KBM-7 (cell line): ENCODE measurements at regions not wholly inside any gene's neighbourhood (a gene's known extent, or its start where the extent isn't known, plus 50 kb on each side); places are given as distances from the start of the nearest gene placed in this dataset.
"Not testable (repeated sequence)": the region's sequence is repeated elsewhere in the genome, so short reads cannot be mapped to it uniquely, and the experiment has no call there.

Experiments used
- DNase-seq: peaks from one replicate; pipeline ENCODE4 v3.0.0-alpha.2; 2015
- in situ Hi-C: fragments of 300-500 bp; cut with MboI; formaldehyde crosslinking; loops from 2 replicates; pipeline ENCODE4 v1.14.3; 2020; ENCODE audit warnings: low sequenced_read_pairs, low pct_unique_long_range_greater_than_20kb, mixed read lengths

DNA sequence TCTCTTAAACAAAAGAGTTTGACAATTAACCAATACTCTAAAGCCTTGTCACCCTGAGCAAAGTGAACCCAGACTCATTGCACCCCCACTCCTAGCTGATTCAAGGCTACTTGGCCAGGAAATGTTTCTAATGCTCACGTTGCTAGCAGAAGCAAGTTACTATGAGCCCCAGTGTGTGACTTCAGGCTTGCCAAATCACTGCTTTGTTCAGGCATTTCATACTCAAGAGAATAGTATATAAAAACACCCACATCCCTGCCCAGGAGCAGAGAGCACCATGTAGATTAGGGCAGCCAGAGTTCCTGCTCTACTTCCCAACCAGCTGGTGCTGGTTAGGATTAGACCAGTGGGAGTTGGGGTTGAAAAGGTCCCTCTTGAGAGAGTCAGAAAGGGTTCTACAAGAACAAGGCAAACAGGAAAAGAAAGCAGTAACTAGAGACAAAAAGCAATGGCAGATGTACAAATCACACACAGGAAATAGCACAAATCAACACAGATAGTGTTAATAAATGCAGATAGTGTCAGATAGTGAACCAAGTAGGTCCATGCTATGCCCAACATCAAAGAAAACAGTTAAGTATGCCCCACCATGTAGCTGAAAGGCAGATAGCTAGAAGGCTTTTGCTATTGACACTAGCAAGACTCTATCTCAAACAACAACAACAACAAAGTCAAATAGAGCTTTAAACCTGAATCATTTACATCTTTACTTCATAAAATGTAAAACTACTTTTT lies 314.3 kb downstream of the GOLGA6L6 start:
- in situ Hi-C loops, DNase-seq: not testable (repeated sequence)

DNA sequence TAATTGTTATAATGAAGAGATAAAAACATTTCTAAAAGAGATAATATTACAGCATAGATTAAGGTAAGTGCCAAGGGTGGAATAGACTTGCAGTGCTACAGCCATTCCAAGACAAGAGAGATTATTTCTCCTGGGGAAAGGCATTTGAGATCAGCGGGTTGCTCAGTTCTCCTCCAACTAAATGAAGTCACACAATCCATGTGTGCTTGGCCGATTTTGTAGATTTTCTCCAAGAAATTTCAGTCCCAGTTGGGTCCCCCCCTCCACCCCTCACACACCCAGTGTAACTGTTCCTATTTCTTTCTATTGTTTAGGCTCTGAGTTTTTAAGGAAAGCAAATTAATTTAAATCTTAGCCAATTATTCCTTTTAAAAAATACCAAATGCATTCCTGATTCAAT lies 315.1 kb downstream of the GOLGA6L6 start:
- in situ Hi-C loops, DNase-seq: not testable (repeated sequence)

DNA sequence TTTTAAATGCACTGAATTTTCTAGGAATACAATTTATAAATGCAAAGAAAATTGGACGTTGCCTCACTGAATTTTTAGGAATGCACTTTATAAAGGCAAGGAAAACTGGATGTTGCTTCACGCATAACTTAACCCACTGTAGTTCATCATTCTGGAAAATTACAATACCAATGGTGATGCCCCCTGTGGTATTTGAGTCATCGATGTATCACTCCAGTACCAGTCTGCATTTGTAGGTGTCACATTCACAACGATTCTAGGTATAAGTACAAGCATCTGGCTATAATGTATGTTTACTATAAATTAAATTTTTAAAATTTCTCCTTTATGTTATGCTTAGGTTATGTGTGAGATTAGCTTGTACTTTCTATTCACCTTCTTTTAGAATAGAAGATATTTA lies 320.5 kb downstream of the GOLGA6L6 start:
- DNase-seq, in situ Hi-C loops: not testable (repeated sequence)

DNA sequence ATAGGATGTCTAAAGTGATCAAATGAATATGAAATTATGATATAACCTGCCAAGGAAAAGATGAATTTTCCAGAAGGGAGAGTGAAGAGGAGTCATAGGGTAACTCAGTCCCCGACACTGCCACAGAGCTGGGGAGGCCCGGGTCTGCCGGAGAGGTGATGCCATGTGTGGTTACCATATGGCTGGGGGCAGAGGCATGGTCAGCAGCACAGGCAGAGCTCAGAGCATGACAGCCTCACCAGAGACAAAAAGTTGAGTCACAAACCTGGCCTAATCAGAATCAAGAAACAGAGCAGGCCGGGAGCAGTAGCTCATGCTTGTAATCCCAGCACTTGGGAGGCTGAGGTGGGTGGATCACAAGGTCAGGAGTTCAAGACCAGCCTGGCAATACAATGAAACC lies 322.4 kb downstream of the GOLGA6L6 start:
- in situ Hi-C loops, DNase-seq: not testable (repeated sequence)

DNA sequence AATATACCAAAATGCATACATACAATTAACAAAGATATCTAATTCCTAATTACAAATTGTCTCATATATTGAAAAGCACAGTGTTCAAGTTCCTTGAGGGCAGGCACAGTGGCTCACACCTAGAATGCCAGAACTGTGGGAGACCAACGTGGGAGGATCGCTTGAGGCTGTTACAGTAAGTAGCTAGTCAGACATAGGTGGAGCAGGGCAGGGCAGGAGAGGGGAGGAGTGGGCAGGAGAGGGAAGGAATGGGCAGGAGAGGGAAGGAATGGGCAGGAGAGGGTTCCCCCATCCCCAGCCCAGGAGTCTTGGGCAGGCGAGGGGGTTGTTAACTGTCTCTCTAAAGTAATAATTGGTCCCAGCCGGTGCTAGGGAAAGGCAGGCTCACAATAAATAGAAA lies 325.9 kb downstream of the GOLGA6L6 start:
- in situ Hi-C loops, DNase-seq: not testable (repeated sequence)

DNA sequence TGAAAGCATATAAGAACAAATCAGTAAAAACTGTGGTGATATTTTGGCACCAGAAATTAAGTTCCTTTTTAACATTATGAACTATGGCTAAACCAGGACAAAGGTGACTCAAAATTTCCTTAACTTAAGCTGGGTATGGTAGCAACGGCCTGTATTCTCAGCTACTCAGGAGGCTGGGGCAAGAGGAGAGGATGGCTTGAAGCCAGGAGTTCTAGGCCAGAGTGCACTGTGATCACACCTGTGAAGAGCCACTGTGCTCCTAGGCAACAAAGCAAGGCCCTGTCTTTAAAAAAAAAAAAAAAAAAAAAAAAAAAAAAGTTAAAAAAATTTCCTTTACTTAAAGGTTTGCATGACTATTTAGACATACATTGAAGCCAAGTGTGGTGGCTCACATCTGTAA lies 327.5 kb downstream of the GOLGA6L6 start:
- DNase-seq, in situ Hi-C loops: not testable (repeated sequence)

DNA sequence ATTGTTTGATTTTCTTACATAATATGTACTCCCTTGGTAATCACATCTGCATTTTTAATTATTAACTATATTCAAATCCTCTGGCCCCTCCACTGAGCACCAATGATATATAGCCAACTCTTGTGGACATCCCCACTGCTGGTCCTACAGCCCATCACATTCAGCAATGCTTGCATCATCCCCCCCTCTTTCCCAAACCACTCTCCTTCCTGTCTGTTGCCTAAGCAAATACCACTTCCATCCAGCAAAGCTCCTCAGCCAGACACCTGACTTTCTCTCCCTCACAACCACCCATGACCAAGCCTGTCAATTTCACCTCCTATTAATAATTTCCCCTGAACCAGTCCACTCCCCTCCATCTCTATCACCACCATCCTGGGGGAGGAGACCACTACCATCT lies 330.1 kb downstream of the GOLGA6L6 start:
- in situ Hi-C loops, DNase-seq: not testable (repeated sequence)

DNA sequence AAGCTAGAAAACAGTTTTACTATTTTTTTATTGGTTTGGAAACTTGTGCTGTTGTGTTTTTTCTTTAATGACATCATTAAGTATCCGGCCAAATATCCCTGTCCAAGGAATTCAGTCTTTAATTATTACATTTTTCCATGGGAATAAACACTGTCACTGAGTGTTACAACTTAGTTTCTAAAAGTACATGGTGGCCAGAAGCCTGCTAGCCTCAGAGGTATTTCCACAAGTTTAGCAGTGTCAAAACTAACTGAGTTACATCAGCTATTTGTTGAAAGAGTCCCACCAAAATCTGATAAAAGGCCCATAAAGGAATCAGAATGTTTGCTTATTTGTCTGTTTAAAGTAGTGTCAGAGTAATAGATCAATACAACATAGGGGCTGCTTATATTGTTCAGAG lies 331.6 kb downstream of the GOLGA6L6 start:
- in situ Hi-C loops, DNase-seq: not testable (repeated sequence)

DNA sequence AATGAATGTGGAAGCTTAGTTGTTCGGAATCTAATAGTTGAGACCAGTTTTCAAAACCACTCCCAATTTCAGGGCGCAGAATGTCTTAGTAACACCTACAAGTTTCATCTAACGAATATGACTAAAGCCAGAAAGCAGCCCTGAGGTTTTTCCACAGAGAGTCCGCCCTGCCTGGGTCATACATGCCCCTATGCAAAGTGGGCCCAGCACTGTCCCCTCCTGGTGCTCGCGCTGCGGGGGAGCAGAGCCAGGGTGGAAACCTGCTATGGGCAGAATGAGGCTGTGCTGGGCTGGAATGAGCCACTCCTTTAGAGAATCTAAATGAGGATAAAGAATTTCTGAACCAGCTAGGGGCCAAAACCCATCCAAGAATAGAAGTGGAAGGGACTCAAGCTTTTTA lies 334.0 kb downstream of the GOLGA6L6 start:
- in situ Hi-C loops, DNase-seq: not testable (repeated sequence)

DNA sequence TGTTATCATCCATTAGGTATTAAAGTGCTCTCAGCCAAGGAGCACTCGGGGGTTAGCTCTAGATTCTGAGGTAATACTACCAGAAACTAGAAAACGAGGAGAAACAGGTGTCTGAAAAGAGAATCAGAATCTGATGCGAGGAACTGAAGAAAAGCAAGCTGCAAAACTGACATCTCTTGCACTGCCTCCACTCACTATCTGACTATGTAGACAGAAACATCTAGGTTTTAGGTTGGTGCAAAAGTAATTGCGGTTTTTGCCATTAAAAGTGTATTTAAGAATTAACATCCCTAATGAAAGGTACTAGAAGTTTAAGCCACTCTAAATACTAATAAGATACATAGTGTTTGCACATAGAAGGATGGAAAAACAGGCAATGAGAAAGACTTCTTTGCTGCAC lies 334.4 kb downstream of the GOLGA6L6 start:
- in situ Hi-C loops: not testable (repeated sequence)

DNA sequence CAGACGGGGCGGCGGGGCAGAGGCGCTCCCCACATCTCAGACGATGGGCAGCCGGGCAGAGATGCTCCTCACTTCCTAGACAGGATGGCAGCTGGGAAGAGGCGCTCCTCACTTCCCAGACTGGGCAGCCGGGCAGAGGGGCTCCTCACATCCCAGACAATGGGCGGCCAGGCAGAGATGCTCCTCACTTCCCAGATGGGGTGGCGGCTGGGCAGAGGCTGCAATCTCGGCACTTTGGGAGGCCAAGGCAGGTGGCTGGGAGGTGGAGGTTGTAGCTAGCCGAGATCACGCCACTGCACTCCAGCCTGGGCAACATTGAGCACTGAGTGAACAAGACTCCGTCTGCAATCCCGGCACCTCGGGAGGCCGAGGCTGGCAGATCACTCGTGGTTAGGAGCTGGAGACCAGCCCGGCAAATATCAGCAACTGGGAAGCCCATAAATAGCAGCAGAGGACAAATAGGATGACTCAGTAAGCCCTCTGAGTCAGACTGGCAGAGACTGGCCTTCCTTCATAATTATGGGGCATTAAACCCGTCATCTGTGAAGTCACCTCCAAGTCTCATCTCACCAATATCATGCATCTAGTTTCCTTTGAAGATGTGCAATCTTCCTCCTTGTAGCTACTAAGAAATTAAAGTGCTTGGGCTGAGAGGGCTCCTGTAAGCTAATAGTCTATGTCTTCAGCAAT lies 337.3 kb downstream of the GOLGA6L6 start:
- in situ Hi-C loops, DNase-seq: not testable (repeated sequence)

More for the DNA sequence above, 334.4 kb downstream of the GOLGA6L6 start:
- not testable (repeated sequence) for DNase-seq

DNA sequence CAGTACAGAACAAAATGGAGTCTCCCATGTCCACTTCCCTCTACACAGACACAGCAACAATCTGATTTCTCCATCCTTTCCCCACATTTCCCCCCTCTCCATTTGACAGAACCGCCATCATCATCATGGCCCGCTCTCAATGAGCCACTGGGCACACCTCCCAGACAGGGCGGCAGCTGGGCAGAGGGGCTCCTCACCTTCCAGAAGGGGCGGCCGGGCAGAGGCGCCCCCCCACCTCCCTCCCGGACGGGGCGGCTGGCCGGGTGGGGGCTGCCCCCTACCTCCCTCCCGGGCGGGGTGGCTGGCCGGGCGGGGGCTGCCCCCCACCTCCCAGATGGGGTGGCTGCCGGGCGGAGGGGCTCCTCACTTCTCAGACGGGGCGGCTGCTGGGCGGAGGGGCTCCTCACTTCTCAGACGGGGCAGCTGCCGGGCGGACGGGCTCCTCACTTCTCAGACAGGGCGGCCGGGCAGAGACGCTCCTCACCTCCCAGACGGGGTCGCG lies 337.9 kb downstream of the GOLGA6L6 start:
- in situ Hi-C loops, DNase-seq: not testable (repeated sequence)

DNA sequence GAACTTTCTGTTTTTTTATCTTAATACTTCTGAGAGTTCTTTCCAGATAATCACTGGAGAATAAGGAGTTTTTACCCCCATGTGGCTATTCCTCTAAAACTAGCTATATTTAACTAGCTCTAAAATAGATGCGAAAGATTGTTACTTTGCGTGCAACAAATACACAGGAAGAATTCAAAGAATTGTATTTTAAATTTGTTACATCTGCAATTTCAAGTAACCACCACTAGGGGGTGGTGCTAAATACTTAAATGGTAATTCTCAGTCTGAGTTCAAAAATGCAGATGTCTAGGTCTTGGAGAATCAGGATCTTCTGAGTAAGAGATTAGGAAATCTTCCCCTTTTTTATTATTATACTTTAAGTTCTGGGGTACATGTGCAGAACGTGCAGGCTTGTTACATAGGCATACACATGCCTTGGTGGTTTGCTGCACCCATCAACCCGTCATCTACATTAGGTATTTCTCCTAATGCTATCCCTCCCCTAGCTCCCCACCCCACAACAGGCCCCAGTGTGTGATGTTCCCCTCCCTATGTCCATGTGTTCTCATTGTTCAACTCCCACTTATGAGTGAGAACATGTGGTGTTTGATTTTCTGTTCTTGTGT lies 346.9 kb downstream of the GOLGA6L6 start:
- peak; percentile 12 for DNase-seq
- in situ Hi-C loops: not testable (repeated sequence)

DNA sequence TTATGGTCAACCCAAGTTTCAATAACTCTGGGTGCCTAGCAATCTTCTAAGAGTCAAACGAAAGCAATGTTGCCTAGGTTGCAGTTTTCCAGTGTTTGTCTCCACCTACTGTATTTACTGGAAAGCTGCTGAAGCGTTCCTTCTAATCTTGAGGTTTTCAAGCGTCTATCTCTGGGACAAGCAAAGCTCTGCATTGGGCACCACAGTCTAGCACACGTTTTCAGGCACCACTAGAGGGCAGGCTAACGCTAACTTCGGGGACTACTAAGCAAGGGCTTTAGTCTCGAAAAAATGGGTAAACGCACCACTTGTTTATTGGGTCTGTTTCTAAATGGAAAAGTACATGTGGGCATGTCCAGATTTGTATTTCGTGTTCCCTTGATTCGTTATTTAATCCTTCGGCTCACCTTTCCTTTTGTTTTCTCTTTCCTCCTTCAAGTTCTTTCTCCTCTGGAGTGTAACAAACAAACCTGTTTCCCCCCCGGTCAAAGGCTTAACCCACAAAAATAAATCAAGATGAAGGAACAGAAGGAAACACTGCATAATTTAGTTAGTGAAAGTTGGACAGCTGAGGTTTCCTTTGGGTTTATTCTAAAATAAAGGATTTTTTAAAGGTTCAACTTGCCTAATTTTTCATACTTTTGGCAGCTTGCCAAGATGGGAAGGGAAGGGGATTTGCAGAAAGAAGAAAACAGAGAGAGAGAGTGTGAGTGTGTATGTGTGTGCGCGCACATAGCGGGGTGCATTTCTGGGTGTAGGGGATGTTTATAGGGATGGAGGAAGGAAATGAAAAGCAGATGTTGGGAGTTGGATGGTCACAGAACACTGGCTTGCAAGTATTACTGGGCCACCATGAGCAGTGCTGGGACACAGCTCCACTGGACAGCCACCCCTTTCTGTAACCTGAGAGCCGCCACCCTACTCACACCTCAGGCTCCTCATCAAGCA lies 348.3 kb downstream of the GOLGA6L6 start:
- DNase-seq: peak; percentile 64
- in situ Hi-C loops: not testable (repeated sequence)

DNA sequence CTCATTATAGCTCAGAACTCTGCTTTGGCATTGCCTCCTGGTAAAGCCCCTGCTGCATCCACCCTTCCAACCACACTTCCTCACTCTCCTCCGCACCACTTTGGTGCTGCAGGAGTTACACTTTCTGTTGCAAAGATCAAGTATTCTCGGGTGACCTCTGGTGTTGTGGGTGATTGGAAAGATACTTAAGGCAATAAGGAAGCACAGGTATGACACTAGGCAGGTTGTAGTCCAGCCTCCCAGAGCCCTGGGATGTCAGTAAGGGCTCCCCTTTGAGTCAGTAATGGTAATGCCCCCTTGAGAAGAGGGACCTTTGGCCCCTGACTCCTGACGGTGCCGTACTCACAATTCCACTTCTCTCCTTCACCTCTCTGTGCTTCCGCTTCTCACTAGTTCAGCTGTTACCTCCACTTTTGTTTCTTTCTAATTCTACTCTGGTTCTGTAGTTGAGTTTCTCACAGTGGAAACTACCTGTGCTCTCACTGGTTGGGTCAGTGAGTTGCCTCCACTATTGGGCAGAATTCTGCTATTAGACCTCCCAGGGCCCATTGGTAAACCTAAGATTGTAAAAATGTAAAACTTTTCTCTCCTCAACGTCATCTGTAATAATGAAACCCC lies 350.0 kb downstream of the GOLGA6L6 start:
- DNase-seq, in situ Hi-C loops: not testable (repeated sequence)

DNA sequence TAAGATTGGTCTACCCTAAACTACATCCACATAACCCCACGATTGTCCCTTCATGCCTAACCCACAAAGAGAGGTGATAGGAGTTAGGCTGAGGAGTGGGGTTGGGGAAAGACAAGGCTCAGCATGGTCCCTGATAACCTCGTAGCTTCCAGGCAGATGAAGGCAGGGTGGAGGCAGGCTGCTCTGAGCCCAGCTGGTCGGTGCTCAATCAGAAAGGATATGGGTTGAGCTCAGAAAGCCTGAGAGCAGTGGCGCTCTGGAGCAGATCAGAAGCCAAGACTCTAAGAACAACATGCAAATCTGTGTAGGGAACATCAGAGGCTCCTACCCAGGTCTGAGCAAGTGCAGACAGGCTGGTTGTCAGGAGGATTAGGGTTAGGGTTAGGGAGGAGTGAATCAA lies 353.0 kb downstream of the GOLGA6L6 start:
- in situ Hi-C loops: not testable (repeated sequence)

DNA sequence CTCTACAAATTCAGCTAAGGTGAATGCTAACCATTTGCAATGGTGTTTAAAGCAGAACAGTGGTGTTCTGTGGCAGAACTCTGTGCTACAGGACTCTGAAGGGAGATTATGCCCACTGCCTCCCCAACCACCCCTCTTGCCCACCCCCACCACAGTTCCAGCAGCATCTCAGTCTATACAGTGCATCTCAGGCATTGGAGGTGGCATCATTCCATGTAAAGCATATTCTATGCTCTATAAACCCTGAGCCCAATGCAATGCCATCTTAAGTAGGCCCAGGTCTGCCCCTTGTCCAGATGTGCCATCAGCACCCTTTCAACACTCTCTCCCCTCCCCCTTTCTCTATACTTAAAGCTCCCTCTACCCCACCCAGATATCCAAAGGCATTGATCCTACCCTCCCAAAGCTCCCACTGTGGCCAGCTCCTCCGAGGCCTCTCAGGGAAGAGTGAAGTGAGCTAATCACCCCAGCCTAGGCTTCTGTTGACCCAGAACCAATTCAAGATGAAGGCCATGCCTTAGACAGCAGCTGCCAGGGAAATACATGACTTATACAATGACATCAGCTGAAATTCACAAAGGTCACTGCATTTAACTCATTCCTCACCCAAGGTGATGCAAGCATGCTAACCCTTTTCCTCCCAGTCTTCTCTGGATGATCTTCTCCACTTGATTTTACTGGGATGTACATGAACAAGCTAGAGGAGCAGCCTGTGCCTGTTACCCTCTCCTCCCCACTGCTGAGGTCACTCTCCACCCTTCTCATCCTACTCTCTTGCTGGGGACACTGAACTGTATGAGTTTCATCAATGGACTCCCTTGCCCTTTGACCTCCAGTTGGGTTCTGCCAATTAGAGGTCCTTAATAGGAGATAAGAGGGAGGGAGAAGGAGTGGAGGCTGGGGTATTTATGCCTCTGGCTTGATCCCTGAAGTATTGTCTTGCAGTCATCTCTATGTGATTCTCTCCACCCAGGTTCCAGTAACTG lies 353.9 kb downstream of the GOLGA6L6 start:
- DNase-seq, in situ Hi-C loops: not testable (repeated sequence)

More for the DNA sequence above, 353.0 kb downstream of the GOLGA6L6 start:
- not testable (repeated sequence) for DNase-seq
